ENCODE measurements at regions not wholly inside any gene's neighbourhood (a gene's known extent, or its start where the extent isn't known, plus 50 kb on each side); places are given as distances from the start of the nearest gene placed in this dataset.

DNA sequence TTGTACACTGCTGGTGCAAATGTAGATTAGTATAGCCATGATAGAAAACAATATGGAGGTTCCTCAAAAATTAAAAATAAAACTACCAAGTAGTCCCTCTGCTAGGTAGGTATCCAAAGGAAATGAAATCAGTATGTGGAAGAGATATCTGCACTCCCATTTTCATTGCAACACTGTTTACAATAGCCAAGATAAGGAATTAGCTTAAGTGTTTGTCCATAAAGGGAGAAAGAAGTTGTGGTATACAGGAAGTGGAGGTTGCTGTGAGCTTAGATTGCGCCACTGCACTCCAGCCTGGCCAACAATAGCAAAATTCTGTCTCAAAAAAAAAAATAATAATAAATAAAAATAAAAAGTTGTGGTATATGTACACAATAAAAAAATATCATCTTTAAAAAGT lies 325.0 kb upstream of the EMCN start:
- TF ChIP-seq, protein P1, sequence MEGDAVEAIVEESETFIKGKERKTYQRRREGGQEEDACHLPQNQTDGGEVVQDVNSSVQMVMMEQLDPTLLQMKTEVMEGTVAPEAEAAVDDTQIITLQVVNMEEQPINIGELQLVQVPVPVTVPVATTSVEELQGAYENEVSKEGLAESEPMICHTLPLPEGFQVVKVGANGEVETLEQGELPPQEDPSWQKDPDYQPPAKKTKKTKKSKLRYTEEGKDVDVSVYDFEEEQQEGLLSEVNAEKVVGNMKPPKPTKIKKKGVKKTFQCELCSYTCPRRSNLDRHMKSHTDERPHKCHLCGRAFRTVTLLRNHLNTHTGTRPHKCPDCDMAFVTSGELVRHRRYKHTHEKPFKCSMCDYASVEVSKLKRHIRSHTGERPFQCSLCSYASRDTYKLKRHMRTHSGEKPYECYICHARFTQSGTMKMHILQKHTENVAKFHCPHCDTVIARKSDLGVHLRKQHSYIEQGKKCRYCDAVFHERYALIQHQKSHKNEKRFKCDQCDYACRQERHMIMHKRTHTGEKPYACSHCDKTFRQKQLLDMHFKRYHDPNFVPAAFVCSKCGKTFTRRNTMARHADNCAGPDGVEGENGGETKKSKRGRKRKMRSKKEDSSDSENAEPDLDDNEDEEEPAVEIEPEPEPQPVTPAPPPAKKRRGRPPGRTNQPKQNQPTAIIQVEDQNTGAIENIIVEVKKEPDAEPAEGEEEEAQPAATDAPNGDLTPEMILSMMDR (conservative IDR thresholded peaks at IDR 0.05; ENCODE audit: low read depth, low read length) = no peak
- TF ChIP-seq, protein P2, sequence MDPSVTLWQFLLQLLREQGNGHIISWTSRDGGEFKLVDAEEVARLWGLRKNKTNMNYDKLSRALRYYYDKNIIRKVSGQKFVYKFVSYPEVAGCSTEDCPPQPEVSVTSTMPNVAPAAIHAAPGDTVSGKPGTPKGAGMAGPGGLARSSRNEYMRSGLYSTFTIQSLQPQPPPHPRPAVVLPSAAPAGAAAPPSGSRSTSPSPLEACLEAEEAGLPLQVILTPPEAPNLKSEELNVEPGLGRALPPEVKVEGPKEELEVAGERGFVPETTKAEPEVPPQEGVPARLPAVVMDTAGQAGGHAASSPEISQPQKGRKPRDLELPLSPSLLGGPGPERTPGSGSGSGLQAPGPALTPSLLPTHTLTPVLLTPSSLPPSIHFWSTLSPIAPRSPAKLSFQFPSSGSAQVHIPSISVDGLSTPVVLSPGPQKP (IDR thresholded peaks at IDR 0.05; ENCODE audit: borderline replicate concordance, low read depth, low read length) = no peak
- TF ChIP-seq POLR2A (IDR thresholded peaks at IDR 0.05; ENCODE audit: low read depth, low read length) (no peak), RFX5 (IDR thresholded peaks at IDR 0.05; ENCODE audit: low read depth, low read length) (no peak), CEBPB (IDR thresholded peaks at IDR 0.05; ENCODE audit: low read depth, low read length) (no peak), FOS (IDR thresholded peaks at IDR 0.05; ENCODE audit: low read depth, low read length) (no peak), SMC3 (IDR thresholded peaks at IDR 0.05; ENCODE audit: low read depth, low read length) (no peak), MXI1 (IDR thresholded peaks at IDR 0.05; ENCODE audit: borderline replicate concordance, low read depth, low read length) (no peak), NFE2L2 (IDR thresholded peaks at IDR 0.05; ENCODE audit: low read depth, low read length) (no peak), RAD21 (IDR thresholded peaks at IDR 0.05; ENCODE audit: low read length) (no peak), RCOR1 (IDR thresholded peaks at IDR 0.05; ENCODE audit: insufficient replicate concordance, low read length) (no peak)
- TF ChIP-seq, protein P3, sequence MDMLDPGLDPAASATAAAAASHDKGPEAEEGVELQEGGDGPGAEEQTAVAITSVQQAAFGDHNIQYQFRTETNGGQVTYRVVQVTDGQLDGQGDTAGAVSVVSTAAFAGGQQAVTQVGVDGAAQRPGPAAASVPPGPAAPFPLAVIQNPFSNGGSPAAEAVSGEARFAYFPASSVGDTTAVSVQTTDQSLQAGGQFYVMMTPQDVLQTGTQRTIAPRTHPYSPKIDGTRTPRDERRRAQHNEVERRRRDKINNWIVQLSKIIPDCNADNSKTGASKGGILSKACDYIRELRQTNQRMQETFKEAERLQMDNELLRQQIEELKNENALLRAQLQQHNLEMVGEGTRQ (IDR thresholded peaks at IDR 0.05; ENCODE audit: low read depth, low read length) = no peak

Measured in IMR-90 (cell line).